A172 (cell line): ENCODE measurements at regions not wholly inside any gene's neighbourhood (a gene's known extent, or its start where the extent isn't known, plus 50 kb on each side); places are given as distances from the start of the nearest gene placed in this dataset.

ENCODE experiments used
- DNase-seq: peaks from one replicate; pipeline ENCODE4 v3.0.0-alpha.2; 2015; ENCODE audit warnings: low spot score

- DNase-seq, result no peak
Measured at GRCh38 chr22:27441706-27442475, 359.7 kb downstream of the MN1 start.

- no peak for DNase-seq
Measured at GRCh38 chr22:27443306-27443705, 358.2 kb downstream of the MN1 start.

- DNase-seq, result no peak
Measured at GRCh38 chr22:27445881-27446280, 355.7 kb downstream of the MN1 start.

GRCh38 chr22:27447289-27447688, 354.3 kb downstream of the MN1 start:
- no peak for DNase-seq

- no peak for DNase-seq
Measured at GRCh38 chr22:27450448-27450847, 351.1 kb downstream of the MN1 start.

GRCh38 chr22:27452245-27452644, 349.3 kb downstream of the MN1 start:
- no peak for DNase-seq

GRCh38 chr22:27452922-27453321, 348.6 kb downstream of the MN1 start:
- DNase-seq, result no peak

- no peak for DNase-seq
Measured at GRCh38 chr22:27453725-27454124, 347.8 kb downstream of the MN1 start.

GRCh38 chr22:27454807-27455450, 346.6 kb downstream of the MN1 start:
- DNase-seq, result no peak

- DNase-seq, result no peak
Measured at GRCh38 chr22:27455526-27455925, 346.0 kb downstream of the MN1 start.

GRCh38 chr22:27456696-27457503, 344.7 kb downstream of the MN1 start:
- peak; percentile 83 for DNase-seq

- DNase-seq, result no peak
Measured at GRCh38 chr22:27459999-27460398, 341.6 kb downstream of the MN1 start.

- DNase-seq, result no peak
Measured at GRCh38 chr22:27460591-27461347, 340.8 kb downstream of the MN1 start.

- DNase-seq, result peak; percentile 85
Measured at GRCh38 chr22:27461470-27461869, 340.1 kb downstream of the MN1 start.

GRCh38 chr22:27462190-27462589, 339.4 kb downstream of the MN1 start:
- no peak for DNase-seq

GRCh38 chr22:27463121-27463660, 338.4 kb downstream of the MN1 start:
- no peak for DNase-seq

GRCh38 chr22:27466229-27466628, 335.3 kb downstream of the MN1 start:
- no peak for DNase-seq

- DNase-seq, result no peak
Measured at GRCh38 chr22:27466778-27467438, 334.6 kb downstream of the MN1 start.

GRCh38 chr22:27467711-27468110, 333.8 kb downstream of the MN1 start:
- DNase-seq, result no peak

- DNase-seq, result no peak
Measured at GRCh38 chr22:27468712-27469111, 332.8 kb downstream of the MN1 start.

GRCh38 chr22:27470169-27470772, 331.3 kb downstream of the MN1 start:
- no peak for DNase-seq
